AG20443 (cell line): ENCODE measurements at regions not wholly inside any gene's neighbourhood (a gene's known extent, or its start where the extent isn't known, plus 50 kb on each side); places are given as distances from the start of the nearest gene placed in this dataset.

Experiments
- DNase-seq: peaks from one replicate; pipeline ENCODE4 v3.0.0; 2012; ENCODE audit warnings: low spot score, mixed read lengths

- no peak for DNase-seq
These were observed 181.3 kb downstream of the KIF26A start for GRCh38 chr14:104319491-104320241.

DNA sequence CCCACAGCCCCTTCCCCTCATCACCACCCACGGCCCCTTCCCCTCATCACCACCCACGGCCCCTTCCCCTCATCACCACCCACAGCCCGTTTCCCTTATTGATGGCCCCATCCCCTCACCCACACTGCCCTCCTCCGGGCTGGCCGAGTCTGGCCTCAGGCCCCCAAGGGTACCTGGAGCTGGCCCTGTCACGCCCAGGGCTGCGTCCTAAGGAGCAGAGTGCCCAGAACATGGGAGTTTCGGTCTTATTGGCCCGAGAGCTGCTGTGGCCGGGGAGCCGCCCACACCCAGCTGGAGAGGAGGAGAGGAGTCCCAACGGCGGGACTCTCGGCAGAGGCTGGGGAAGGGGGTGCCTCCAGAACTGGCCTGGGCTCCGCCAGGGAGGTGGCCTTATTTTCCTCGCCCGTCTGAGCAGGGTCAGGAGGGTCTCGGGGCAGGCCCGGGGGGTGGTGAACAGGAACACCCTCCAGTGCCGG lies 182.3 kb downstream of the KIF26A start:
- no peak for DNase-seq

DNA sequence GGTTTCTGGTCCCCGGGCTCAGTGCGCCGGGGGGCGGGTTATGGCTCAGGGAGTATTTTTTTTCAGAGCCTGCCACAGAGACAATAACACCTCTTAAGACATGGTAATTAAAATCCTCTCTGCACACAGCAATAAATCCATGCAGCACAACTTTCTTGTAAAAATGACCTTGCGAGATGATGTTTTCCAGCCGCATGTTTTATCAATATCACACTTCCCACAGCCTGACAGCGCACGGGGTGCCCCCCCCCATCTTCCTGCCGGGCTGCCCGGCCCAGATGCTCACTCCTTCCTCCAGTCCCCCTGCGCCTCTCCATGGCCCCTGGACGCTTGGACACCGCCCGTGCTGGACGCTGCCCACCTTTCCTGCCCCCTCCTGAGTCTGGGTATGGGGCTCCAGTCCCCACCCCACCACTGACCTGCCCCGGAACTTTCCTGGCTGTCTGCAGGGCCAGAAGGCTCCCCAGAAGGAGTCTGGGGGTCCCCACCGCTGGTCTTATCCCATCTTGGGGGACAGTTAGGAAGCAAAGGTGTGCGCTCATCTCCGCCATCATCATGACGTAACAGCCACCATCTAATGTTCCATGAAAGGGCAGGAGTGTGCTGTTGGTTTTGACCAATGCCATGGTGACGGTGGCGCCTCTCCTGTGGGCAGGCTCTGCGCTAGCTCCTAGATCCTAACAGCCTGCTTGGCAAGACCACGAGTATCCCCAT lies 182.9 kb downstream of the KIF26A start:
- DNase-seq = no peak

DNA sequence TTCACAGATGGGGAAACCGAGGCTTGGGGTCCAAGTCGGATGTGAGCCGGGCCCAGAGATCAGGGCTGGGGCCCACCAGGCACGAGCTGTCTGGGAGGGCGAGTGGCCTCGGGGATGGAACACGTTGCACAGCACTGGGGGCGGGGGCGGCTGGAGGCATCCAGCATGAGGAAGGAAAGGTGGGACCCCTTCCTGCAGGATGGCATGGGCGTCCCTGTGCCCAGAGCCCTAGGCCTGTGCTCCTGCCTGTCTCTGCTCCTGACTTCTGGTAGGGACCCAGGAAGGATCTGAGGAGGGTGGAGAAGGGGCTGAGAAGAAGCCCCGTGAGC lies 183.4 kb downstream of the KIF26A start:
- DNase-seq = no peak

- DNase-seq = no peak
These were observed 184.4 kb downstream of the KIF26A start for GRCh38 chr14:104322531-104323366.

DNA sequence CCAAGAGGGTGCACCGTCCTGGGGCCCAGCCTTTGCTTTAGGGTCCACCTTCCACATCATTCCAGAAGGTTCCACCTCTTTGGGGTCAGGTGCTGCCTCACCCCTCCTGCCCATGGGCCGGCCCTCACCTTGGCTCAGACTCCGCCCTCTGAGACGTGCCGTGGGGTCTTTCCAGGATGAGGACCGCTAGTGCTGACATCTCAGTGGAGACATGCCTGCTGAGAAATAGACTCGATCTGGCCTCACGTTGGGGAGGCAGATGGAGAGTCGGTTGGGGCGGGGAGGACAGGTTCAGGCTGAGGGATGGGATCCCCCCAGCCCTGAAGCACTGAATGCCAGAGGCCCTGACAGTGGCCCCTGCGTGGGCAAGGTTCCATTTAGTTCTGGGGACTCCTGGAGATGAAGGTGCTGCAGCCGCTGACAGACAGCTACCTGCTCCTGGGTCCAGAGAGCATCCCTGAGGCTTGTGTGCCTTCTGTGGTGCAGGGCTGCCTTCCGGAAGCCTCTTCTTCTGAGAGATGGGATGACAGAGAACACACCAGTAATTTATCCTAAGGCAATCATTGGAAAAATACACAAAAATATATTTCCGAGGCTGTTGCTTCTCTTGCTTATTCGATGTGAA lies 185.3 kb downstream of the KIF26A start:
- no peak for DNase-seq

GRCh38 chr14:104326848-104327247 lies 188.5 kb downstream of the KIF26A start:
- no peak for DNase-seq

DNA sequence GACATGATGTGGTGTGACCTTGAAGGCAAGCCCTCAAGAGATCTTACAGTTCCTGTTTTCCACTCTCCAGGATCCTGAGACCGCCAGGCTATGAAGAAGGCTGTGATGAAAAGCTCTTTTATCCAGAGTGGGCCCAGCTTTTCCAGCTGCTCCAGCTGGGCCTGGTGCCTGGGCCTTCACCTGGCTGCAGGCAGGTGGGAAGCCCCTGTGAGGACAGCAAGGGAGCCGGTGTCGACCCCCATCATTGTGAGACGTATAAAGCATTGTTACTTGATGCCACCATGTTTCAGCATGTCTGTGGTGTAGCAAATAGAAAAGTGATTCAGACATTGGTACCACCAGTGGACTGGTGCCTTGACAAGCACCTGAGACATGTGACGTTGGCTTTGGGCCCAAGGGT lies 190.2 kb downstream of the KIF26A start:
- no peak for DNase-seq

- no peak for DNase-seq
These were observed 191.4 kb downstream of the KIF26A start for GRCh38 chr14:104329793-104330192.

- no peak for DNase-seq
These were observed 193.7 kb downstream of the KIF26A start for GRCh38 chr14:104331871-104332605.

DNA sequence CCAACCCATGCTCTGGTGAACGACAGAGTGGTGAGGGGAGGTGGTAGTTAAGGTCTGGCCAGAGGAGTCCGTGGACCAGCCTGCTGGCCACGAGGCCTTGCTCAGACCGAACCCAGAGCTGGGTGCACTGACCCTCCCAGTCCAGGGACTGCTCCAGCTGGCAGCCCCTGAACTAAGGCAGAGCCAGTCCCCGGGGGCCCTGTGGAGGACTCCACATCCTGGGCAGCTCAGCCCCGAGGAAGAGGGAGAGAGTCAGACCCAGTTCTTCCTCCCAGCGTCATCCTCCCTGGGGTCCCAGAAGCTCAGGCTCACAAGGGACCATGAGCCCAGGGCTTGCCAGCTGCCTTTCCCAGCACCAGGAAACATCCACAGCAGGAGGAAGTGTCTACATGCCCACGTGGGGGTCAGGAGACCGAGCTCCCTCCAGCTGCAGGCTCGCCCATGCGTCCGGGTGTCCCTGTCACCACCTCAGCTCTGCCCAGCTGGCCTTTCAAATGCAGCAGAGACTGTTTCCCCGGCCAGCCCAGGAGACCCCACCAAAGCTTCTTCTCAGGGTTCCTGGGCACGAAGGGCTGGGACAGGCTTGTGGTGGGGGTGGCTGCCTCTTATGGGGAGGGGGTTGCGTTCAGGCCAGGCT lies 194.4 kb downstream of the KIF26A start:
- DNase-seq = no peak

- no peak for DNase-seq
These were observed 195.4 kb downstream of the KIF26A start for GRCh38 chr14:104333646-104334423.

GRCh38 chr14:104334424-104335161 lies 196.2 kb downstream of the KIF26A start:
- no peak for DNase-seq

DNA sequence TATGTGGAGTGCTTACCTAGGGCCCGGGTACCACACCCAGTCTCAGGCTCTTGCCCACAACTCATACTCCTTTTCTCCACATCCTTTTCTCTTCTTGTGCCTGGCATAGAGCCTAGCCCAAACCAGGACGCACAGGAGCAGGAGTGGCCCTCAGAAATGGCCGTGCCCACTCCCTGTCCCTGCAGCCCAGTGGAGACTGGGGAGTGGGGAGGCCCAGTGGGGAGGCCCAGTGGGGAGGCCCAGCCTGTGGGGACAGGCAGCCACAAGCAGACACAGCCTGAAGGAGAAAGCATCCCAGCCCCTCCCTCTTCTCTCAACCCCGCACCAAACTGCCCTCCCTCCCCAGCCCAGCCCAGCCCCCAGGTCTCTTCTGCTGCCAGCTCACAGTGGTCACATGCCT lies 196.8 kb downstream of the KIF26A start:
- DNase-seq = no peak

DNA sequence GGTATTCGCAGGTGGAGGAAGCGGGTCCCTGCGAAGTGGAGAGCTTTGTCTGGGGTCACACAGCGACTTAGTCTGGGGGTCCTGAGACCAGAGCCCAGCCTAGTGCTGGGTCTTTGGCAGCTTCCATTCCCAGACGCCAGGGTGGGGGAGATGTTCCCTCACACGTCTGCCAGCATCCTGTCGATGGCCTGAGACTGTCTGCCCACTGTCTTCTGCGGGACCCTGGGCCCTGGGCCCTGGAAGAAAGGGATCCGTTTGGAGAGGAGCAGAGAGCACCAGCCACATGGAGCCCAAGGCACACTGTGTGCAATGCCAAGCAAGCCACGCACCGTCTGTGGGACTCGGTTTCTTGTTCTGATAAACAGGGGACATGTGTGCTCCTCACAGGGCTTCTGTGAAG lies 197.2 kb downstream of the KIF26A start:
- DNase-seq = no peak

DNA sequence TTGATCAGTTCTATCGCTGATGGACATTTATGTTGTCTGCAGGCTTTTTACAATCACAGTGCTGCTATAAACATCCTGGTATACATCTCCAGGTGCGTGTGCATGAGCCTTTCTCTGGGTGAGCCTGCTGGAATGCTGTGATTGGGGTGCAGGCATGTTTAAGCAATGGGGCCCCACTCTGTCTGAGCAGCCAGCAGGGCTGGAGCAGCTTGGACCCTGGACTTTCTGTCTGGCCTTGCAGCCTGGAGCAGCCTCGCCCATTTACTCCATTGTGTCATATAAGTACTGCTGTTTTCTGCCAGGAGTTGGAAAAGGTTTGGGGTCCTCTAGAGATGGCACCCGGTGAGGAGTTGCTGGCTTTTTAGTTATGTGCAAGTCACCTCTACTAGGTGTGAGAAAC lies 199.0 kb downstream of the KIF26A start:
- no peak for DNase-seq

DNA sequence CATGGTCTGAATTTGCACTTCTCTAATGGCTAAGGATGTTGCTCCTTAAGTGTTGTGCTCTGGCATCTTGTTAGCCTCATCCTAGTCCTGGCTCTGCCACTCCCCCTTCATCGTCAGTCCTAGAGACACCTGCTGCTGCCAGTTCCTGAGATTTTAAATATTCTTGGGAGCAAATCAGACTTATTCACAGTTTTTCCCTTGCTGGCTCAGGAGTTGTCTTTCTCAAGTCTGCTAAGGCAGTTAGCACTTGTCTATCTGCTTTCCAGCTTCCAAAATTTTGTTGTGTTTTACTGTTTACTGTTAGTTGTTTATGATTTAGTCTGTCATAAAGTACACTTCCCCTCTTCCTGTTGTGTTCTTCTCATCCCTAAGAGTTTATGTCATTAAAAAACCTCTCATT lies 201.0 kb downstream of the KIF26A start:
- DNase-seq = no peak

GRCh38 chr14:104339829-104340228 lies 201.4 kb downstream of the KIF26A start:
- DNase-seq = no peak
